Gastroesophageal sphincter (tissue), 4 donors: ENCODE measurements at regions not wholly inside any gene's neighbourhood (a gene's known extent, or its start where the extent isn't known, plus 50 kb on each side); places are given as distances from the start of the nearest gene placed in this dataset.
"Not testable (repeated sequence)": the region's sequence is repeated elsewhere in the genome, so short reads cannot be mapped to it uniquely, and the experiment has no call there.

Experiments used
- ATAC-seq: fragments of 150-250 bp; one replicate; pipeline ENCODE4 v1.9.1; 2016; ENCODE audit warnings: mild to moderate bottlenecking, moderate library complexity
- H3K27ac ChIP-seq, 4 donors: fragments of 200-600 bp; sonication (generic) in 3 of 4; 1 replicate in 3 of 4; 2 replicates in 1 of 4; pipeline ENCODE4 v1.5.1; 2016 to 2019
- H3K27me3 ChIP-seq: fragments of 200-600 bp; sonication (generic); one replicate; pipeline ENCODE4 v1.5.1; 2019
- H3K36me3 ChIP-seq, 2 donors: fragments of 200-600 bp; sonication (generic); one replicate each; pipeline ENCODE4 v1.5.1; 2019; ENCODE audit warnings: control low read depth in 1 of 2
- H3K4me1 ChIP-seq, 3 donors: fragments of 200-600 bp; sonication (generic); 1 replicate in 2 of 3; 2 replicates in 1 of 3; pipeline ENCODE4 v1.5.1; 2016 to 2019; ENCODE audit warnings: control low read depth in 2 of 3
- H3K4me3 ChIP-seq, 2 donors: fragments of 200-600 bp; sonication (generic); one replicate each; pipeline ENCODE4 v1.5.1; 2019; ENCODE audit warnings: mild to moderate bottlenecking in 1 of 2, moderate library complexity in 1 of 2
- H3K9me3 ChIP-seq, 3 donors: fragments of 200-600 bp; sonication (generic); one replicate each; pipeline ENCODE4 v1.5.1; 2017 to 2019; ENCODE audit warnings: control low read depth in 2 of 3
- CTCF ChIP-seq, 4 experiments: fragments of 200-600 bp in 2 of 4; fragments of 450-650 bp in 2 of 4; sonication (generic) in 1 of 4; IDR thresholded peaks; one replicate each; pipeline ENCODE4 v1.5.1; 2017 to 2019; ENCODE audit warnings: antibody characterized with exemption in 4 of 4, mild to moderate bottlenecking in 2 of 4, moderate library complexity in 2 of 4
- EP300 ChIP-seq: sonication (generic); formaldehyde crosslinking; IDR thresholded peaks from one replicate; pipeline ENCODE4 v1.6.1; 2017; ENCODE audit warnings: antibody characterized with exemption, mild to moderate bottlenecking
- POLR2A ChIP-seq, 2 donors: fragments of 450-650 bp; IDR thresholded peaks; one replicate each; pipeline ENCODE4 v1.6.1; 2017; ENCODE audit warnings: antibody characterized with exemption in 2 of 2, mild to moderate bottlenecking in 2 of 2, moderate library complexity in 1 of 2
- POLR2AphosphoS5 ChIP-seq: sonication (generic); formaldehyde crosslinking; IDR thresholded peaks from one replicate; pipeline ENCODE4 v1.6.1; 2017; ENCODE audit warnings: antibody characterized with exemption
- WGBS, 2 donors: methylation state at CpG; one replicate each; pipeline ENCODE4 v1.1.5; 2018; ENCODE audit warnings: low coverage in 1 of 2; 5-methylcytosine and 5-hydroxymethylcytosine counted together

GRCh38 chr9:103335461-103335860 lies 340.3 kb downstream of the CYLC2 start:
- ATAC-seq = no peak

GRCh38 chr9:103355000-103355399 lies 359.9 kb downstream of the CYLC2 start:
- H3K36me3 ChIP-seq = no peaks in the 10 kb centered on the region
- WGBS, 2 donors = 76 to 84% methylated on average over 2 of the region's 2 CpGs
- no peak for TF ChIP-seq POLR2AphosphoS5
- TF ChIP-seq EP300 = no peak
- no peak for TF ChIP-seq POLR2A (IDR thresholded peaks at IDR 0.05)
- no peak for TF ChIP-seq CTCF (IDR thresholded peaks at IDR 0.05)

More at GRCh38 chr9:103335461-103335860, 340.3 kb downstream of the CYLC2 start:
- TF ChIP-seq POLR2AphosphoS5 = no peak
- no peak for TF ChIP-seq POLR2A (IDR thresholded peaks at IDR 0.05)
- no peak for TF ChIP-seq CTCF (IDR thresholded peaks at IDR 0.05)
- TF ChIP-seq EP300 = no peak
- Histone ChIP-seq H3K27ac (no peak overlapping the region), H3K4me3 (no peak overlapping the region), H3K9me3 (no peaks in the 10 kb centered on the region), H3K27me3 (no peaks in the 10 kb centered on the region), H3K4me1 (no peaks in the 10 kb centered on the region), H3K36me3 (no peaks in the 10 kb centered on the region)
- 61 to 64% methylated on average over 3 of the region's 3 CpGs for WGBS, 2 donors

GRCh38 chr9:103357980-103358379 lies 362.8 kb downstream of the CYLC2 start:
- H3K9me3 ChIP-seq, H3K4me3 ChIP-seq, ATAC-seq, H3K36me3 ChIP-seq, H3K4me1 ChIP-seq, H3K27me3 ChIP-seq, H3K27ac ChIP-seq: not testable (repeated sequence)
- WGBS, 2 donors = 80 to 91% methylated on average over 1 to 2 of the region's 3 CpGs

More at GRCh38 chr9:103355000-103355399, 359.9 kb downstream of the CYLC2 start:
- ATAC-seq = no peak
- Histone ChIP-seq H3K4me3 (no peak overlapping the region), H3K27ac (no peak overlapping the region), H3K27me3 (no peaks in the 10 kb centered on the region), H3K4me1 (no peaks in the 10 kb centered on the region), H3K9me3 (peaks cover 0 to 7% (median 0%) of the 10 kb centered on the region in 3 donors)

GRCh38 chr9:103361906-103362305 lies 366.8 kb downstream of the CYLC2 start:
- TF ChIP-seq POLR2A (IDR thresholded peaks at IDR 0.05) (no peak), EP300 (no peak), CTCF (IDR thresholded peaks at IDR 0.05) (no peak), POLR2AphosphoS5 (no peak)
- no peak overlapping the region for H3K27ac ChIP-seq
- H3K4me3 ChIP-seq = no peak overlapping the region
- H3K9me3 ChIP-seq = no peaks in the 10 kb centered on the region
- no peaks in the 10 kb centered on the region for H3K36me3 ChIP-seq
- H3K4me1 ChIP-seq = no peaks in the 10 kb centered on the region
- no peaks in the 10 kb centered on the region for H3K27me3 ChIP-seq
- no peak for ATAC-seq

- Histone ChIP-seq H3K4me3 (no peak overlapping the region), H3K36me3 (no peaks in the 10 kb centered on the region), H3K4me1 (no peaks in the 10 kb centered on the region), H3K27me3 (no peaks in the 10 kb centered on the region), H3K27ac (no peak overlapping the region), H3K9me3 (no peaks in the 10 kb centered on the region)
- TF ChIP-seq EP300 (no peak), POLR2A (IDR thresholded peaks at IDR 0.05) (no peak), CTCF (IDR thresholded peaks at IDR 0.05) (no peak), POLR2AphosphoS5 (no peak)
- no peak for ATAC-seq
These were observed 367.9 kb downstream of the CYLC2 start for GRCh38 chr9:103362986-103363385.

GRCh38 chr9:103364753-103365152 lies 369.6 kb downstream of the CYLC2 start:
- H3K27me3 ChIP-seq = no peaks in the 10 kb centered on the region
- ATAC-seq = no peak
- no peaks in the 10 kb centered on the region for H3K36me3 ChIP-seq
- H3K4me1 ChIP-seq = no peaks in the 10 kb centered on the region
- no peaks in the 10 kb centered on the region for H3K9me3 ChIP-seq
- TF ChIP-seq EP300 = no peak
- no peak for TF ChIP-seq POLR2A (IDR thresholded peaks at IDR 0.05)
- 58 to 62% methylated on average over 1 to 2 of the region's 2 CpGs for WGBS, 2 donors
- no peak overlapping the region for H3K4me3 ChIP-seq
- H3K27ac ChIP-seq = no peak overlapping the region
